HUES64 (cell line): ENCODE measurements at regions not wholly inside any gene's neighbourhood (a gene's known extent, or its start where the extent isn't known, plus 50 kb on each side); places are given as distances from the start of the nearest gene placed in this dataset.

Experiments
- H3K27ac ChIP-seq: 2 replicates; pipeline ENCODE4 v1.7.0; 2013; ENCODE audit warnings: low read depth, low read length, inconsistent platforms
- H3K27me3 ChIP-seq: 2 replicates; pipeline ENCODE4 v1.6.1; 2013; ENCODE audit warnings: mild to moderate bottlenecking, low read length; ENCODE audit not compliant: insufficient read depth
- H3K36me3 ChIP-seq: 2 replicates; pipeline ENCODE4 v1.6.1; 2013; ENCODE audit warnings: mild to moderate bottlenecking, low read length; ENCODE audit not compliant: insufficient read depth
- H3K4me1 ChIP-seq: 2 replicates; pipeline ENCODE4 v1.6.1; 2013; ENCODE audit warnings: mild to moderate bottlenecking, low read length, moderate library complexity; ENCODE audit not compliant: insufficient read depth
- H3K4me3 ChIP-seq: 2 replicates; pipeline ENCODE4 v1.5.1; 2013; ENCODE audit warnings: mild to moderate bottlenecking, low read length, moderate library complexity
- H3K9ac ChIP-seq: 2 replicates; pipeline ENCODE4 v1.6.1; 2013; ENCODE audit warnings: mild to moderate bottlenecking, low read depth, low read length
- H3K9me3 ChIP-seq: 2 replicates; pipeline ENCODE4 v1.6.1; 2013; ENCODE audit warnings: low read depth, low read length; ENCODE audit not compliant: insufficient read depth
- WGBS: fragments of 150-250, 120-280 bp; methylation state at CpG from one replicate; pipeline ENCODE4 v1.1.7; 2013; ENCODE audit warnings: missing lambda C conversion rate; 5-methylcytosine and 5-hydroxymethylcytosine counted together

GRCh38 chr2:117707874-117708273 is 106.6 kb upstream of the DDX18 start:
- Histone ChIP-seq H3K36me3 (no peaks in the 10 kb centered on the region), H3K4me3 (no peak overlapping the region), H3K27ac (no peak overlapping the region), H3K27me3 (no peaks in the 10 kb centered on the region), H3K4me1 (no peaks in the 10 kb centered on the region), H3K9ac (no peak overlapping the region), H3K9me3 (no peaks in the 10 kb centered on the region)

DNA sequence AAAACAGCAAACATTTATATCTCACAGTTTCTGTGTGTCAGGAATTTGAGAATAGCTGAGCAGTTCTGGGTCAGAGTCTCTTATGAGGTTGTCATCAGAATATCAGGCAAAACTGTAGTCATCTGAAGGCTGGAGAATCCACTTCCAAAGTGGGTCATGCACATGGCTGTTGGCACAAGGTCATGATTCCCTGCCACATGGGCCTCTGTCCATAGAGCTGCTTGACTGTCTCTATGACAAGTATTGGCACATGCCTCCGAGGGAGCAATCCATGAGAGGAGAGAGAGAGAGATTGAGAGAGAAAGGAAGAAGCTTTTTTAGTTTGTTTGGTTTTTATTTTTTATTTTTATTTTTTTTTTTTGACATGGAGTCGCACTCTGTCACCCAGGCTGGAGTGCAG is 101.8 kb upstream of the DDX18 start:
- WGBS, result 98% methylated on average over 2 of the region's 2 CpGs
- no peak overlapping the region for H3K4me3 ChIP-seq
- no peaks in the 10 kb centered on the region for H3K27me3 ChIP-seq
- H3K9ac ChIP-seq, result no peak overlapping the region
- no peaks in the 10 kb centered on the region for H3K36me3 ChIP-seq
- no peak overlapping the region for H3K27ac ChIP-seq
- no peaks in the 10 kb centered on the region for H3K9me3 ChIP-seq
- H3K4me1 ChIP-seq, result no peaks in the 10 kb centered on the region

- H3K4me3 ChIP-seq, result no peak overlapping the region
- no peaks in the 10 kb centered on the region for H3K27me3 ChIP-seq
- H3K36me3 ChIP-seq, result no peaks in the 10 kb centered on the region
- WGBS, result 92% methylated on average over 6 of the region's 6 CpGs
- H3K9me3 ChIP-seq, result no peaks in the 10 kb centered on the region
- H3K4me1 ChIP-seq, result no peaks in the 10 kb centered on the region
- no peak overlapping the region for H3K9ac ChIP-seq
- H3K27ac ChIP-seq, result no peak overlapping the region
These were observed 100.4 kb upstream of the DDX18 start for GRCh38 chr2:117714110-117714509.

- no peak overlapping the region for H3K27ac ChIP-seq
- H3K9ac ChIP-seq, result no peak overlapping the region
- H3K27me3 ChIP-seq, result no peaks in the 10 kb centered on the region
- H3K4me3 ChIP-seq, result no peak overlapping the region
- H3K36me3 ChIP-seq, result no peaks in the 10 kb centered on the region
- 82% methylated on average over 5 of the region's 7 CpGs for WGBS
- H3K4me1 ChIP-seq, result no peaks in the 10 kb centered on the region
- no peaks in the 10 kb centered on the region for H3K9me3 ChIP-seq
These were observed 99.6 kb upstream of the DDX18 start for GRCh38 chr2:117714745-117715417.

GRCh38 chr2:117716505-117716904 is 98.0 kb upstream of the DDX18 start:
- Histone ChIP-seq H3K9ac (no peak overlapping the region), H3K9me3 (no peaks in the 10 kb centered on the region), H3K27ac (no peak overlapping the region), H3K4me1 (no peaks in the 10 kb centered on the region), H3K36me3 (no peaks in the 10 kb centered on the region), H3K4me3 (no peak overlapping the region), H3K27me3 (no peaks in the 10 kb centered on the region)
- 100% methylated on average over 1 of the region's 3 CpGs for WGBS

GRCh38 chr2:117717072-117717471 is 97.4 kb upstream of the DDX18 start:
- 84% methylated on average over 6 of the region's 6 CpGs for WGBS
- H3K4me1 ChIP-seq, result no peaks in the 10 kb centered on the region
- H3K9ac ChIP-seq, result no peak overlapping the region
- H3K27ac ChIP-seq, result no peak overlapping the region
- no peak overlapping the region for H3K4me3 ChIP-seq
- no peaks in the 10 kb centered on the region for H3K36me3 ChIP-seq
- no peaks in the 10 kb centered on the region for H3K9me3 ChIP-seq
- H3K27me3 ChIP-seq, result no peaks in the 10 kb centered on the region

GRCh38 chr2:117718048-117718447 is 96.4 kb upstream of the DDX18 start:
- Histone ChIP-seq H3K9ac (no peak overlapping the region), H3K4me3 (no peak overlapping the region), H3K4me1 (no peaks in the 10 kb centered on the region), H3K27ac (no peak overlapping the region), H3K27me3 (no peaks in the 10 kb centered on the region), H3K9me3 (no peaks in the 10 kb centered on the region), H3K36me3 (no peaks in the 10 kb centered on the region)
- whole genome bisulfite sequencing, result 76% methylated on average over 3 of the region's 3 CpGs

DNA sequence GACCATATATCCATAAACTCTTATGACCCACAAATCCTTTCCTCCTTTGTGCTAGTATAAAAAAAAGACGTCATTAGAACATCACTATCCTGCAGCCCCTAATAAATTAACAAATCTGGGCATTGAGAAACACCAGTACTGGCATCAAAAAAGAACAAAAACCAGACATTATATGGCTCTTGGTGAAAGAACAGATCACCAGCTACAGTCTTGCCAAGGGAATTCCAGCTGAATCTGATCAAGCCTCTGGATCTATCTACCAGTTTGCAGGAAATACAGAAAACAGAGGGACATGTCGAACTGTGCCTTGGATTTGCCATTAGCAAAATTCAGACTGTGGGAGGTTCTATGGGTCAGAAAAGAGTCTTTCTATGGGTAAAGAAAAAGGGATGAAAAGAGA is 93.7 kb upstream of the DDX18 start:
- WGBS, result 95% methylated on average over 2 of the region's 2 CpGs

DNA sequence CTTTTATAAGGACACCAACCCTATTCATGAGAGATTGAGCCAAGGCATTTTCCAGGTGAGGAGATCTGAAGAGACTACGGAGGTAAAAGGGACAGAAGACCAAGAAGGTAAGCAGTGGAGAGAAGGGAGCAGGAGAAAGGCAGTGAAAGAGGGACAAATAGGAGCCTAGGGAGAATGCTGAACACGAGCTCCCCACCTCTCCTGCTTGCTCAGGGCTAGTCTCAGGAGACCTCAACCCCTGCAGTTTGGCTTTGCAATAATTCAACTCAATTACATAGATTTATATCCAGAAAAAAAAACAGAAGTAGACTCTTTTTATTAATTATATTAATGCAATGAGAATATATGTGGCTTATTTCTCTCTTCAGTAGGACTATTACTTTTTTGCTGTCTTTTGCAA is 91.0 kb upstream of the DDX18 start:
- WGBS, result 92% methylated on average over 2 of the region's 2 CpGs
- no peaks in the 10 kb centered on the region for H3K4me1 ChIP-seq
- H3K9ac ChIP-seq, result no peak overlapping the region
- H3K36me3 ChIP-seq, result no peaks in the 10 kb centered on the region
- H3K4me3 ChIP-seq, result no peak overlapping the region
- H3K27ac ChIP-seq, result no peak overlapping the region
- peaks cover 6% of the 10 kb centered on the region; the same call in 1 of the 2 replicates for H3K9me3 ChIP-seq
- H3K27me3 ChIP-seq, result no peaks in the 10 kb centered on the region

More for the DNA sequence above, 93.7 kb upstream of the DDX18 start:
- Histone ChIP-seq H3K9me3 (peaks cover 6% of the 10 kb centered on the region; the same call in 1 of the 2 replicates), H3K27me3 (no peaks in the 10 kb centered on the region), H3K36me3 (no peaks in the 10 kb centered on the region), H3K9ac (no peak overlapping the region), H3K4me1 (no peaks in the 10 kb centered on the region), H3K4me3 (no peak overlapping the region), H3K27ac (no peak overlapping the region)

- no peaks in the 10 kb centered on the region for H3K4me1 ChIP-seq
- WGBS, result 93% methylated on average over 9 of the region's 9 CpGs
These were observed 90.5 kb upstream of the DDX18 start for GRCh38 chr2:117723888-117724434.

GRCh38 chr2:117726747-117727146 is 87.7 kb upstream of the DDX18 start:
- H3K27ac ChIP-seq, result no peak overlapping the region
- H3K9ac ChIP-seq, result no peak overlapping the region
- no peak overlapping the region for H3K4me3 ChIP-seq
- H3K4me1 ChIP-seq, result no peaks in the 10 kb centered on the region
- no peaks in the 10 kb centered on the region for H3K36me3 ChIP-seq
- WGBS, result 86% methylated on average over 3 of the region's 5 CpGs
- H3K9me3 ChIP-seq, result peaks cover 6% of the 10 kb centered on the region; the same call in 1 of the 2 replicates
- no peaks in the 10 kb centered on the region for H3K27me3 ChIP-seq

More at GRCh38 chr2:117723888-117724434, 90.5 kb upstream of the DDX18 start:
- Histone ChIP-seq H3K9ac (no peak overlapping the region), H3K27ac (no peak overlapping the region), H3K36me3 (no peaks in the 10 kb centered on the region), H3K27me3 (no peaks in the 10 kb centered on the region), H3K9me3 (peaks cover 6% of the 10 kb centered on the region; the same call in 1 of the 2 replicates), H3K4me3 (no peak overlapping the region)

GRCh38 chr2:117737846-117738245 is 76.6 kb upstream of the DDX18 start:
- H3K4me3 ChIP-seq, result no peak overlapping the region
- no peaks in the 10 kb centered on the region for H3K9me3 ChIP-seq
- H3K9ac ChIP-seq, result no peak overlapping the region
- no peaks in the 10 kb centered on the region for H3K27me3 ChIP-seq
- H3K36me3 ChIP-seq, result no peaks in the 10 kb centered on the region
- no peak overlapping the region for H3K27ac ChIP-seq
- no peaks in the 10 kb centered on the region for H3K4me1 ChIP-seq
